Neural cell (in vitro differentiated cells): ENCODE measurements at regions not wholly inside any gene's neighbourhood (a gene's known extent, or its start where the extent isn't known, plus 50 kb on each side); places are given as distances from the start of the nearest gene placed in this dataset.

Experiments
- H2AFZ ChIP-seq: fragments of 200-600, 300-800 bp; sonication (generic), shearing (Covaris generic); 2 replicates; pipeline ENCODE4 v1.6.0; 2014; ENCODE audit warnings: low read depth, mild to moderate bottlenecking, antibody characterized with exemption, low read length, moderate library complexity
- H3F3A ChIP-seq: fragments of 200-600 bp; shearing (Covaris generic); 2 replicates; pipeline ENCODE4 v1.6.1; 2016; ENCODE audit warnings: mild to moderate bottlenecking, moderate library complexity, mixed read lengths, antibody characterized with exemption, low read length; ENCODE audit not compliant: insufficient read depth, poor library complexity, severe bottlenecking
- H3K27ac ChIP-seq: fragments of 200-600, 300-800 bp; sonication (generic), shearing (Covaris generic); 2 replicates; pipeline ENCODE4 v1.5.1; 2014; ENCODE audit warnings: mild to moderate bottlenecking, low read length, moderate library complexity
- H3K27me3 ChIP-seq: fragments of 300-800, 200-600 bp; sonication (generic), shearing (Covaris generic); 2 replicates; pipeline ENCODE4 v1.6.0; 2014; ENCODE audit warnings: mild to moderate bottlenecking, low read depth, low read length, moderate library complexity; ENCODE audit not compliant: insufficient read depth
- H3K36me3 ChIP-seq: fragments of 300-800, 200-600 bp; sonication (generic), shearing (Covaris generic); 2 replicates; pipeline ENCODE4 v1.5.1; 2014; ENCODE audit warnings: mild to moderate bottlenecking, antibody characterized with exemption, low read length, moderate library complexity; ENCODE audit not compliant: insufficient read depth
- H3K4me2 ChIP-seq: fragments of 300-800, 200-600 bp; sonication (generic), shearing (Covaris generic); 2 replicates; pipeline ENCODE4 v1.6.0; 2014; ENCODE audit warnings: mild to moderate bottlenecking, low read length
- H3K4me3 ChIP-seq: fragments of 300-800, 200-600 bp; sonication (generic), shearing (Covaris generic); 2 replicates; pipeline ENCODE4 v1.5.1; 2014; ENCODE audit warnings: mild to moderate bottlenecking, low read length, moderate library complexity
- H3K79me2 ChIP-seq: fragments of 200-600 bp; shearing (Covaris generic); replicated peaks from 2 replicates; pipeline ENCODE4 v1.6.0; 2014; ENCODE audit warnings: mild to moderate bottlenecking, low read length, moderate library complexity; ENCODE audit not compliant: insufficient read depth
- H3K9ac ChIP-seq: fragments of 300-800, 200-600 bp; sonication (generic), shearing (Covaris generic); 2 replicates; pipeline ENCODE4 v1.6.1; 2016; ENCODE audit warnings: mild to moderate bottlenecking, low read length, mixed read lengths
- H3K9me2 ChIP-seq: fragments of 200-600 bp; shearing (Covaris generic); 2 replicates; pipeline ENCODE4 v1.6.1; 2016; ENCODE audit warnings: mild to moderate bottlenecking, low read length, mixed read lengths; ENCODE audit not compliant: insufficient read depth
- H3K9me3 ChIP-seq: fragments of 200-600, 300-800 bp; sonication (generic), shearing (Covaris generic); 2 replicates; pipeline ENCODE4 v1.6.1; 2016; ENCODE audit warnings: mild to moderate bottlenecking, mixed run types, low read length, moderate library complexity, mixed read lengths
- H4K20me1 ChIP-seq: fragments of 200-600 bp; shearing (Covaris generic); 2 replicates; pipeline ENCODE4 v1.6.1; 2016; ENCODE audit warnings: mild to moderate bottlenecking, mixed run types; ENCODE audit not compliant: insufficient read depth
- CTCF ChIP-seq: fragments of 450-650 bp; IDR thresholded peaks from 2 replicates; pipeline ENCODE4 v1.5.1; 2014; ENCODE audit warnings: antibody characterized with exemption, mild to moderate bottlenecking, moderate library complexity; ENCODE audit not compliant: poor library complexity, severe bottlenecking
- EP300 ChIP-seq: fragments of 450-650 bp; conservative IDR thresholded peaks from 2 replicates; pipeline ENCODE4 v1.6.1; 2014; ENCODE audit warnings: antibody characterized with exemption, mild to moderate bottlenecking, moderate library complexity; ENCODE audit not compliant: poor library complexity, severe bottlenecking
- EZH2 ChIP-seq: fragments of 200-600, 300-800 bp; shearing (Covaris generic), sonication (generic); IDR thresholded peaks from 2 replicates; pipeline ENCODE4 v1.6.1; 2014; ENCODE audit warnings: antibody characterized with exemption, low read length, borderline replicate concordance, mild to moderate bottlenecking; ENCODE audit not compliant: insufficient read depth, poor library complexity, severe bottlenecking
- MXI1 ChIP-seq: fragments of 450-650 bp; conservative IDR thresholded peaks from 2 replicates; pipeline ENCODE4 v1.6.1; 2014; ENCODE audit warnings: antibody characterized with exemption, mild to moderate bottlenecking; ENCODE audit not compliant: poor library complexity, severe bottlenecking
- POLR2AphosphoS5 ChIP-seq: IDR thresholded peaks from 2 replicates; pipeline ENCODE4 v1.6.1; 2012
- RAD21 ChIP-seq: fragments of 450-650 bp; conservative IDR thresholded peaks from 2 replicates; pipeline ENCODE4 v1.6.1; 2014; ENCODE audit warnings: antibody characterized with exemption, mild to moderate bottlenecking, moderate library complexity
- REST ChIP-seq: IDR thresholded peaks from 2 replicates; pipeline ENCODE4 v1.6.1; 2012; ENCODE audit warnings: borderline replicate concordance
- SMC3 ChIP-seq: fragments of 450-650 bp; conservative IDR thresholded peaks from 2 replicates; pipeline ENCODE4 v1.6.1; 2014; ENCODE audit warnings: antibody characterized with exemption, mild to moderate bottlenecking, moderate library complexity; ENCODE audit not compliant: poor library complexity
- TAF1 ChIP-seq: IDR thresholded peaks from 2 replicates; pipeline ENCODE4 v1.6.1; 2012; ENCODE audit warnings: low read depth

- no peak overlapping the region for H3K4me3 ChIP-seq
- no peaks in the 10 kb centered on the region for H3F3A ChIP-seq
- TF ChIP-seq EZH2 (no peak), CTCF (no peak), REST (no peak), POLR2AphosphoS5 (no peak), EP300 (no peak), TAF1 (no peak), SMC3 (no peak), MXI1 (no peak), RAD21 (no peak)
- H3K4me2 ChIP-seq, result no peak overlapping the region
- H3K27ac ChIP-seq, result no peak overlapping the region
- H3K9me3 ChIP-seq, result no peaks in the 10 kb centered on the region
- H3K9ac ChIP-seq, result no peak overlapping the region
- H4K20me1 ChIP-seq, result no peaks in the 10 kb centered on the region
- H3K9me2 ChIP-seq, result no peaks in the 10 kb centered on the region
- H3K36me3 ChIP-seq, result no peaks in the 10 kb centered on the region
- H3K27me3 ChIP-seq, result no peaks in the 10 kb centered on the region
- no peak overlapping the region for H2AFZ ChIP-seq
- no peaks in the 10 kb centered on the region for H3K79me2 ChIP-seq
These were observed 2123.7 kb upstream of the C9orf72 start for GRCh38 chr9:29697011-29697410.

- no peak overlapping the region for H3K27ac ChIP-seq
- H3K4me3 ChIP-seq, result no peak overlapping the region
- H4K20me1 ChIP-seq, result no peaks in the 10 kb centered on the region
- no peak for TF ChIP-seq CTCF
- no peak for TF ChIP-seq RAD21
- TF ChIP-seq MXI1, result no peak
- TF ChIP-seq EZH2, result no peak
- no peak for TF ChIP-seq REST
- TF ChIP-seq TAF1, result no peak
- TF ChIP-seq POLR2AphosphoS5, result no peak
- no peak for TF ChIP-seq SMC3
- TF ChIP-seq EP300, result no peak
- H2AFZ ChIP-seq, result no peak overlapping the region
- no peaks in the 10 kb centered on the region for H3K36me3 ChIP-seq
- no peaks in the 10 kb centered on the region for H3F3A ChIP-seq
- H3K9ac ChIP-seq, result no peak overlapping the region
- no peaks in the 10 kb centered on the region for H3K27me3 ChIP-seq
- no peaks in the 10 kb centered on the region for H3K79me2 ChIP-seq
- no peak overlapping the region for H3K4me2 ChIP-seq
- no peaks in the 10 kb centered on the region for H3K9me2 ChIP-seq
- no peaks in the 10 kb centered on the region for H3K9me3 ChIP-seq
These were observed 2128.3 kb upstream of the C9orf72 start for GRCh38 chr9:29701559-29701958.
